K562 (cell line): ENCODE measurements at regions not wholly inside any gene's neighbourhood (a gene's known extent, or its start where the extent isn't known, plus 50 kb on each side); places are given as distances from the start of the nearest gene placed in this dataset.

Source experiments
- ATAC-seq: fragments of 200-7000 bp; cut with Tn5 transposase; 3 replicates; pipeline ENCODE4 v1.9.1; 2020; ENCODE audit warnings: moderate library complexity
- BruUV-seq: library from RNA; stranded (reverse); fragments of 400-500 nt; replicated peaks from 2 replicates; lab custom pipeline; 2021; lab: Mats Ljungman, UMichigan
- CTCF ChIA-PET: fragments of 300-600 bp; formaldehyde crosslinking; extraction: SDS; loops from one replicate; lab custom pipeline; 2021; ENCODE audit warnings: low intra/inter-chr PET ratio; lab: Yijun Ruan, JAX
- POLR2A ChIA-PET: fragments of 300-600, 350-650 bp; sonication (Branson Sonifier 250); formaldehyde crosslinking; extraction: SDS; loops from one replicate; lab custom pipeline; 2021; ENCODE audit warnings: antibody characterized with exemption, inconsistent platforms; lab: Yijun Ruan, JAX
- DNase-seq, 4 experiments: peaks; one replicate each; pipeline versions ENCODE4 v3.0.0 to v3.0.0-alpha.2; 2011 to 2018; ENCODE audit warnings: low spot score in 3 of 4, mixed read lengths in 3 of 4; ENCODE audit errors: extremely low read depth in 1 of 4
- FAIRE-seq: peaks from 2 replicates; lab custom pipeline; 2011; peaks lifted over from hg19 to GRCh38; lab: Jason Lieb, UNC
- H2AFZ ChIP-seq: 2 replicates; pipeline ENCODE4 v1.6.0; 2011; ENCODE audit warnings: low read depth, low read length, control low read depth, inconsistent platforms
- H3K27ac ChIP-seq: fragments of 200-600 bp; 3 replicates; pipeline ENCODE4 v1.8.0; 2011; ENCODE audit warnings: low read depth, mild to moderate bottlenecking, control low read depth, inconsistent platforms, low read length, moderate library complexity, mixed read lengths; ENCODE audit errors: extremely low read depth
- H3K27me3 ChIP-seq, 2 experiments: fragments of 300-600 bp in 1 of 2; 2 replicates in 1 of 2; 3 replicates in 1 of 2; pipeline versions ENCODE4 v1.6.0 to v1.8.0; 2011; ENCODE audit warnings: inconsistent platforms in 2 of 2, low read length in 2 of 2, mild to moderate bottlenecking in 1 of 2, mixed read lengths in 1 of 2, moderate library complexity in 1 of 2; ENCODE audit not compliant: control insufficient read depth in 2 of 2, insufficient read depth in 2 of 2
- H3K36me3 ChIP-seq: fragments of 300-600 bp; 3 replicates; pipeline ENCODE4 v1.8.0; 2011; ENCODE audit warnings: mild to moderate bottlenecking, low read length, inconsistent platforms; ENCODE audit not compliant: control insufficient read depth, insufficient read depth
- H3K4me1 ChIP-seq, 2 experiments: fragments of 200-600 bp in 1 of 2; replicated peaks in 1 of 2; 2 replicates in 1 of 2; 3 replicates in 1 of 2; pipeline versions ENCODE4 v1.5.1 to v1.8.0; 2011; ENCODE audit warnings: inconsistent platforms in 2 of 2, low read length in 2 of 2, mild to moderate bottlenecking in 1 of 2, mixed read lengths in 1 of 2, moderate library complexity in 1 of 2; ENCODE audit not compliant: control insufficient read depth in 2 of 2, insufficient read depth in 2 of 2
- H3K4me2 ChIP-seq: 2 replicates; pipeline ENCODE4 v1.6.1; 2011; ENCODE audit warnings: low read length, control low read depth, inconsistent platforms, mixed read lengths; ENCODE audit not compliant: insufficient read depth
- H3K4me3 ChIP-seq: fragments of 200-600 bp; sonication (generic), shearing (Covaris generic); 2 replicates; pipeline ENCODE4 v1.5.1; 2016; ENCODE audit warnings: control low read depth, inconsistent platforms
- H3K79me2 ChIP-seq: fragments of 200-600 bp; 3 replicates; pipeline ENCODE4 v1.8.0; 2011; ENCODE audit warnings: low read length, inconsistent platforms; ENCODE audit not compliant: control insufficient read depth, insufficient read depth
- H3K9ac ChIP-seq, 2 experiments: 2 replicates each; pipeline versions ENCODE4 v1.6.0 to v1.6.1; 2011; ENCODE audit warnings: low read depth in 2 of 2, low read length in 2 of 2, control low read depth in 1 of 2, inconsistent platforms in 1 of 2, mild to moderate bottlenecking in 1 of 2, mixed read lengths in 1 of 2; ENCODE audit not compliant: insufficient read depth in 1 of 2
- H3K9me1 ChIP-seq: one replicate; pipeline ENCODE4 v1.6.0; 2011; ENCODE audit warnings: inconsistent platforms, mild to moderate bottlenecking, low read length, moderate library complexity; ENCODE audit not compliant: control insufficient read depth, insufficient read depth
- H3K9me3 ChIP-seq: replicated peaks from 2 replicates; pipeline ENCODE4 v1.5.1; 2011; ENCODE audit warnings: low read depth, low read length, inconsistent platforms; ENCODE audit not compliant: control insufficient read depth, insufficient read depth
- H4K20me1 ChIP-seq: replicated peaks from 2 replicates; pipeline ENCODE4 v1.6.1; 2011; ENCODE audit warnings: low read length, inconsistent platforms, mixed read lengths; ENCODE audit not compliant: control insufficient read depth, insufficient read depth
- DDX20 ChIP-seq: fragments of 450-650 bp; IDR thresholded peaks from 2 replicates; pipeline ENCODE4 v1.6.1; 2016; ENCODE audit warnings: missing genetic modification characterization, low read depth, mild to moderate bottlenecking, missing compliant biosample characterization, moderate library complexity
- ZNF384 ChIP-seq: IDR thresholded peaks from 2 replicates; pipeline ENCODE4 v1.6.1; 2012; ENCODE audit warnings: low read depth, low read length, improper control_type of control experiment
- WGBS: fragments of 100-300 bp; shearing (Covaris generic); methylation state at CpG from one replicate; pipeline ENCODE4 v1.1.6; 2016; ENCODE audit warnings: low coverage, mixed read lengths; ENCODE audit not compliant: insufficient coverage; ENCODE audit errors: missing lambda C conversion rate; 5-methylcytosine and 5-hydroxymethylcytosine counted together
- in situ Hi-C: fragments of 300-500 bp; cut with MboI; formaldehyde crosslinking; loops from 4 replicates; pipeline ENCODE4 v1.15.0; 2018; ENCODE audit warnings: inconsistent platforms, mixed read lengths
- intact Hi-C: fragments of 100-400 bp; cut with micrococcal nuclease; formaldehyde crosslinking; loops from 2 replicates; pipeline ENCODE4 v1.14.2; 2022
- TF ChIP-seq, protein P1 (sequence below): fragments of 450-650 bp; formaldehyde crosslinking; IDR thresholded peaks from 2 replicates; pipeline ENCODE4 v1.4.0; 2020; ENCODE audit warnings: mild to moderate bottlenecking, moderate library complexity
- TF ChIP-seq, protein P2 (sequence below): conservative IDR thresholded peaks from 2 replicates; pipeline ENCODE4 v1.6.1; 2011; ENCODE audit warnings: low read depth, mild to moderate bottlenecking, low read length; ENCODE audit not compliant: control insufficient read depth
- TF ChIP-seq, protein P3 (sequence below): fragments of 250-450 bp; sonication (Bioruptor Pico); IDR thresholded peaks from 2 replicates; pipeline ENCODE4 v1.5.0; 2020; ENCODE audit warnings: mild to moderate bottlenecking, borderline replicate concordance
- TF ChIP-seq, protein P4 (sequence below): fragments of 250-450 bp; sonication (Bioruptor Pico); IDR thresholded peaks from 2 replicates; pipeline ENCODE4 v1.4.0; 2020; ENCODE audit warnings: mild to moderate bottlenecking, moderate library complexity

DNA sequence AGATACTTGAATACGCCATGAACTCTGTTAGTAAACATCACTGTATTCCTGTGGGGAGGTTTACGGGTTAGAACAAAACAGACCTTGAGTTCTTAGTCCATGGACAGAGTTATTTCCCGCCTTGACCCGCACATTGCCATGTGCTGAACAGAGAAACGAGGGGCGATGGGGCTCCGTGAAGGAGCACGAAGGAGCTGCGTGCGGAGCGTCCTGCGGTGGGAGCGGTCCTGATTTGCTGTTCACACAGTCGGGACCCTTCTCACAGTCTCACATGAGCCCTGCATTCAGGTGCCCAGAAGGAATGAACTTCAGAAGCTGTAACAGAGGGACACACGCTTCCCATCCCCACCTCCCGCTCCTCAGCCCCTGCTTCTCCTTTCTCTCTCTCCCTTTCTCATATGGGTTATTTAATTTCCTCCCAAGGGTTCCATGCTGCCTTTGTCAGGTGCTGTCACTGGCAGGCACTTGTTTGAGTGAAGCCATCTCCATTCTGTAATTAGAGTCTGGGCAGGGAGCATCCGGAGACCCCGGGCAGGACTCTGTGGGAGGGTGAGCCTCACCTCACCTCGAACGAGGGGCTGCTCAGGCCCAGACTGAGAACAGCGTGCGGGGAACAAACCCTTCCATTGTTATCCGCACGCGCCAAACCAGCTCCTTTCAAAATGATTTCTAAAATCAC lies 76.9 kb downstream of the TEX29 start:
- POLR2A ChIA-PET = interaction anchor here (0.7 kb wide), 1 partner anchor 96 kb away, joined by 3 read pairs; no protein-coding TSS in a partner anchor
- Histone ChIP-seq H2AFZ (no peak overlapping the region), H3K9me3 (no peaks in the 10 kb centered on the region), H3K4me1 (no peaks in the 10 kb centered on the region; a peak in 1 of 5 replicates), H3K79me2 (no peaks in the 10 kb centered on the region), H3K27ac (no peak overlapping the region), H3K9me1 (no peaks in the 10 kb centered on the region), H3K27me3 (peaks cover 2 to 67% of the 10 kb centered on the region in 2 experiments; a peak in 3 of 5 replicates), H3K36me3 (no peaks in the 10 kb centered on the region), H4K20me1 (no peaks in the 10 kb centered on the region), H3K9ac (no peak overlapping the region), H3K4me2 (no peak overlapping the region), H3K4me3 (no peak overlapping the region)
- FAIRE-seq = no peak
- CTCF ChIA-PET = no interaction called here
- ATAC-seq = no peak
- no TSS peak for BruUV-seq
- no peak for DNase-seq
- in situ Hi-C loops (no loop called here), intact Hi-C loops (no loop called here)
- TF ChIP-seq, protein P1, sequence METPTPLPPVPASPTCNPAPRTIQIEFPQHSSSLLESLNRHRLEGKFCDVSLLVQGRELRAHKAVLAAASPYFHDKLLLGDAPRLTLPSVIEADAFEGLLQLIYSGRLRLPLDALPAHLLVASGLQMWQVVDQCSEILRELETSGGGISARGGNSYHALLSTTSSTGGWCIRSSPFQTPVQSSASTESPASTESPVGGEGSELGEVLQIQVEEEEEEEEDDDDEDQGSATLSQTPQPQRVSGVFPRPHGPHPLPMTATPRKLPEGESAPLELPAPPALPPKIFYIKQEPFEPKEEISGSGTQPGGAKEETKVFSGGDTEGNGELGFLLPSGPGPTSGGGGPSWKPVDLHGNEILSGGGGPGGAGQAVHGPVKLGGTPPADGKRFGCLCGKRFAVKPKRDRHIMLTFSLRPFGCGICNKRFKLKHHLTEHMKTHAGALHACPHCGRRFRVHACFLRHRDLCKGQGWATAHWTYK (CRISPR knock-in tag) = no peak
- TF ChIP-seq DDX20 (tag) (no peak), ZNF384 (no peak)
- TF ChIP-seq, protein P2, sequence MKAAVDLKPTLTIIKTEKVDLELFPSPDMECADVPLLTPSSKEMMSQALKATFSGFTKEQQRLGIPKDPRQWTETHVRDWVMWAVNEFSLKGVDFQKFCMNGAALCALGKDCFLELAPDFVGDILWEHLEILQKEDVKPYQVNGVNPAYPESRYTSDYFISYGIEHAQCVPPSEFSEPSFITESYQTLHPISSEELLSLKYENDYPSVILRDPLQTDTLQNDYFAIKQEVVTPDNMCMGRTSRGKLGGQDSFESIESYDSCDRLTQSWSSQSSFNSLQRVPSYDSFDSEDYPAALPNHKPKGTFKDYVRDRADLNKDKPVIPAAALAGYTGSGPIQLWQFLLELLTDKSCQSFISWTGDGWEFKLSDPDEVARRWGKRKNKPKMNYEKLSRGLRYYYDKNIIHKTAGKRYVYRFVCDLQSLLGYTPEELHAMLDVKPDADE = no peak
- TF ChIP-seq, protein P3, sequence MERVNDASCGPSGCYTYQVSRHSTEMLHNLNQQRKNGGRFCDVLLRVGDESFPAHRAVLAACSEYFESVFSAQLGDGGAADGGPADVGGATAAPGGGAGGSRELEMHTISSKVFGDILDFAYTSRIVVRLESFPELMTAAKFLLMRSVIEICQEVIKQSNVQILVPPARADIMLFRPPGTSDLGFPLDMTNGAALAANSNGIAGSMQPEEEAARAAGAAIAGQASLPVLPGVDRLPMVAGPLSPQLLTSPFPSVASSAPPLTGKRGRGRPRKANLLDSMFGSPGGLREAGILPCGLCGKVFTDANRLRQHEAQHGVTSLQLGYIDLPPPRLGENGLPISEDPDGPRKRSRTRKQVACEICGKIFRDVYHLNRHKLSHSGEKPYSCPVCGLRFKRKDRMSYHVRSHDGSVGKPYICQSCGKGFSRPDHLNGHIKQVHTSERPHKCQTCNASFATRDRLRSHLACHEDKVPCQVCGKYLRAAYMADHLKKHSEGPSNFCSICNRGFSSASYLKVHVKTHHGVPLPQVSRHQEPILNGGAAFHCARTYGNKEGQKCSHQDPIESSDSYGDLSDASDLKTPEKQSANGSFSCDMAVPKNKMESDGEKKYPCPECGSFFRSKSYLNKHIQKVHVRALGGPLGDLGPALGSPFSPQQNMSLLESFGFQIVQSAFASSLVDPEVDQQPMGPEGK (CRISPR knock-in tag) = no peak
- TF ChIP-seq, protein P4, sequence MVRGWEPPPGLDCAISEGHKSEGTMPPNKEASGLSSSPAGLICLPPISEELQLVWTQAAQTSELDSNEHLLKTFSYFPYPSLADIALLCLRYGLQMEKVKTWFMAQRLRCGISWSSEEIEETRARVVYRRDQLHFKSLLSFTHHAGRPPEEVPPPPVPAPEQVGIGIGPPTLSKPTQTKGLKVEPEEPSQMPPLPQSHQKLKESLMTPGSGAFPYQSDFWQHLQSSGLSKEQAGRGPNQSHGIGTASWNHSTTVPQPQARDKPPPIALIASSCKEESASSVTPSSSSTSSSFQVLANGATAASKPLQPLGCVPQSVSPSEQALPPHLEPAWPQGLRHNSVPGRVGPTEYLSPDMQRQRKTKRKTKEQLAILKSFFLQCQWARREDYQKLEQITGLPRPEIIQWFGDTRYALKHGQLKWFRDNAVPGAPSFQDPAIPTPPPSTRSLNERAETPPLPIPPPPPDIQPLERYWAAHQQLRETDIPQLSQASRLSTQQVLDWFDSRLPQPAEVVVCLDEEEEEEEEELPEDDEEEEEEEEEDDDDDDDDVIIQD (CRISPR knock-in tag) = no peak
- 4% methylated on average over 19 of the region's 25 CpGs for WGBS
